Activated B cell treated with CpG ODN at 0.5 μM for 24 hours (primary cell): ENCODE measurements at regions not wholly inside any gene's neighbourhood (a gene's known extent, or its start where the extent isn't known, plus 50 kb on each side); places are given as distances from the start of the nearest gene placed in this dataset.
"Not testable (repeated sequence)": the region's sequence is repeated elsewhere in the genome, so short reads cannot be mapped to it uniquely, and the experiment has no call there.

ENCODE experiments used
- ATAC-seq: fragments of 200-7000 bp; cut with Tn5 transposase; one replicate; pipeline ENCODE4 v1.10.0; 2021; ENCODE audit warnings: low read depth, mild to moderate bottlenecking, moderate library complexity
- CTCF ChIA-PET: fragments of 350-600 bp; sonication (Branson Sonifier 250); formaldehyde crosslinking; loops from one replicate; lab custom pipeline; 2021; ENCODE audit warnings: antibody characterized with exemption; lab: Charles Lee
- POLR2A ChIA-PET: fragments of 350-600 bp; sonication (Branson Sonifier 250); formaldehyde crosslinking; loops from one replicate; lab custom pipeline; 2021; ENCODE audit warnings: antibody characterized with exemption; lab: Charles Lee
- DNase-seq: peaks from one replicate; pipeline ENCODE4 v3.0.0; 2022
- H3K27ac Mint-ChIP-seq: one replicate; pipeline ENCODE4 v1.8.0; 2020; ENCODE audit warnings: mixed read lengths
- H3K27me3 Mint-ChIP-seq: one replicate; pipeline ENCODE4 v1.8.0; 2021; ENCODE audit warnings: mixed read lengths
- H3K36me3 Mint-ChIP-seq: one replicate; pipeline ENCODE4 v1.8.0; 2021; ENCODE audit warnings: low read depth, mixed read lengths
- H3K4me1 Mint-ChIP-seq: one replicate; pipeline ENCODE4 v1.8.0; 2021; ENCODE audit warnings: mixed read lengths
- H3K4me3 Mint-ChIP-seq: one replicate; pipeline ENCODE4 v1.8.0; 2020; ENCODE audit warnings: mild to moderate bottlenecking, mixed read lengths
- H3K9me3 Mint-ChIP-seq: one replicate; pipeline ENCODE4 v1.8.0; 2020; ENCODE audit warnings: mixed read lengths
- CTCF ChIP-seq: fragments of 200-600 bp; IDR thresholded peaks from one replicate; pipeline ENCODE4 v1.8.0; 2022; ENCODE audit warnings: antibody characterized with exemption, mild to moderate bottlenecking
- intact Hi-C: fragments of 100-400 bp; cut with micrococcal nuclease; formaldehyde crosslinking; loops from one replicate; pipeline ENCODE4 v1.15.1; 2024

GRCh38 chr17:22707626-22708025, 1015.3 kb downstream of the KCNJ18 start:
- Mint-ChIP-seq H3K36me3 (no peaks in the 10 kb centered on the region), H3K4me3 (no peak overlapping the region), H3K9me3 (peaks cover 23% of the 10 kb centered on the region), H3K27ac (no peak overlapping the region), H3K4me1 (no peaks in the 10 kb centered on the region), H3K27me3 (no peaks in the 10 kb centered on the region)
- no peak for TF ChIP-seq CTCF
- DNase-seq (no peak), ATAC-seq (no peak)
- ChIA-PET POLR2A (no interaction called here), CTCF (no interaction called here)
- intact Hi-C loops, result no loop called here

GRCh38 chr17:22717211-22717610, 1024.9 kb downstream of the KCNJ18 start:
- Mint-ChIP-seq H3K27ac (no peak overlapping the region), H3K9me3 (peaks cover 32% of the 10 kb centered on the region), H3K36me3 (no peaks in the 10 kb centered on the region), H3K27me3 (no peaks in the 10 kb centered on the region), H3K4me1 (no peaks in the 10 kb centered on the region), H3K4me3 (no peak overlapping the region)
- ATAC-seq (no peak), DNase-seq (no peak)
- no peak for TF ChIP-seq CTCF
- intact Hi-C loops, result no loop called here
- ChIA-PET CTCF (no interaction called here), POLR2A (no interaction called here)

- ATAC-seq, result no peak
- ChIA-PET POLR2A (no interaction called here), CTCF (no interaction called here)
- no peaks in the 10 kb centered on the region for H3K36me3 Mint-ChIP-seq
- no peak for DNase-seq
- no peaks in the 10 kb centered on the region for H3K27me3 Mint-ChIP-seq
- no peaks in the 10 kb centered on the region for H3K4me1 Mint-ChIP-seq
- TF ChIP-seq CTCF, result no peak
- intact Hi-C loops, result no loop called here
- H3K4me3 Mint-ChIP-seq, result no peak overlapping the region
- no peak overlapping the region for H3K27ac Mint-ChIP-seq
- H3K9me3 Mint-ChIP-seq, result peaks cover 37% of the 10 kb centered on the region
These were observed 1026.4 kb downstream of the KCNJ18 start for GRCh38 chr17:22718689-22719088.

- intact Hi-C loops, CTCF ChIA-PET, POLR2A ChIA-PET, DNase-seq, H3K4me3 Mint-ChIP-seq, H3K27me3 Mint-ChIP-seq, H3K27ac Mint-ChIP-seq, H3K36me3 Mint-ChIP-seq, H3K4me1 Mint-ChIP-seq, ATAC-seq: not testable (repeated sequence)
- H3K9me3 Mint-ChIP-seq, result peaks cover 31% of the 10 kb centered on the region
These were observed 1048.7 kb downstream of the KCNJ18 start for GRCh38 chr17:22741066-22741465.
